Esophagus squamous epithelium (tissue), 5 donors: ENCODE measurements at regions not wholly inside any gene's neighbourhood (a gene's known extent, or its start where the extent isn't known, plus 50 kb on each side); places are given as distances from the start of the nearest gene placed in this dataset.

ENCODE experiments used
- DNase-seq: peaks from one replicate; lab custom pipeline; 2025; lab: John Stamatoyannopoulos, UW
- H3K27ac ChIP-seq, 4 donors: fragments of 200-600 bp; sonication (generic); one replicate each; pipeline ENCODE4 v1.5.1; 2016 to 2019; ENCODE audit warnings: mild to moderate bottlenecking in 1 of 4
- H3K27me3 ChIP-seq, 4 donors: fragments of 200-600 bp; sonication (generic); 1 replicate in 3 of 4; 2 replicates in 1 of 4; pipeline versions ENCODE4 v1.5.1 to v1.6.0; 2017 to 2021; ENCODE audit warnings: antibody characterized with exemption in 1 of 4
- H3K36me3 ChIP-seq, 3 donors: fragments of 200-600 bp; sonication (generic); one replicate each; pipeline ENCODE4 v1.5.1; 2016 to 2019
- H3K4me1 ChIP-seq, 3 donors: fragments of 200-600 bp; sonication (generic); one replicate each; pipeline ENCODE4 v1.5.1; 2017 to 2019
- H3K4me3 ChIP-seq, 4 donors: fragments of 200-600 bp; sonication (generic); 1 replicate in 3 of 4; 2 replicates in 1 of 4; pipeline ENCODE4 v1.5.1; 2016 to 2019; ENCODE audit warnings: mild to moderate bottlenecking in 2 of 4, moderate library complexity in 1 of 4
- H3K9me3 ChIP-seq, 3 donors: fragments of 200-600 bp; sonication (generic); one replicate each; pipeline ENCODE4 v1.5.1; 2016 to 2019
- CTCF ChIP-seq, 6 experiments: fragments of 450-650 bp in 4 of 6; fragments of 200-600 bp in 2 of 6; sonication (generic) in 2 of 6; IDR thresholded peaks; one replicate each; pipeline ENCODE4 v1.5.1; 2016 to 2019; ENCODE audit warnings: antibody characterized with exemption in 6 of 6, mild to moderate bottlenecking in 4 of 6, moderate library complexity in 4 of 6
- POLR2A ChIP-seq, 4 donors: fragments of 450-650 bp; IDR thresholded peaks; one replicate each; pipeline ENCODE4 v1.6.1; 2017; ENCODE audit warnings: antibody characterized with exemption in 4 of 4, mild to moderate bottlenecking in 4 of 4, moderate library complexity in 3 of 4
- WGBS, 2 donors: methylation state at CpG; one replicate each; pipeline ENCODE4 v1.1.5; 2018; 5-methylcytosine and 5-hydroxymethylcytosine counted together
- intact Hi-C: fragments of 100-400 bp; cut with DNase I; formaldehyde crosslinking; loops from one replicate; pipeline ENCODE4 v1.15.0; 2022
- donor health status: DM: yes; HTN: yes; CAD: no.

- H3K36me3 ChIP-seq, result no peaks in the 10 kb centered on the region
- no peak overlapping the region for H3K4me3 ChIP-seq
- intact Hi-C loops, result no loop called here
- DNase-seq, result no peak
- no peaks in the 10 kb centered on the region for H3K27me3 ChIP-seq
- no peaks in the 10 kb centered on the region for H3K4me1 ChIP-seq
- H3K27ac ChIP-seq, result no peak overlapping the region
- 67 to 85% methylated on average over 10 to 13 of the region's 13 CpGs for WGBS, 2 donors
- TF ChIP-seq CTCF (IDR thresholded peaks at IDR 0.05) (no peak), POLR2A (IDR thresholded peaks at IDR 0.05) (no peak)
- peaks cover 0 to 11% (median 0%) of the 10 kb centered on the region in 3 donors for H3K9me3 ChIP-seq
Measured at GRCh38 chr18:78554944-78555608, 424.5 kb upstream of the SALL3 start.

GRCh38 chr18:78557371-78557770 is 422.2 kb upstream of the SALL3 start:
- DNase-seq, result no peak
- intact Hi-C loops, result no loop called here
- 94 to 96% methylated on average over 4 to 8 of the region's 8 CpGs for WGBS, 2 donors
- no peaks in the 10 kb centered on the region for H3K36me3 ChIP-seq
- no peaks in the 10 kb centered on the region for H3K27me3 ChIP-seq
- no peak for TF ChIP-seq CTCF (IDR thresholded peaks at IDR 0.05)
- TF ChIP-seq POLR2A (IDR thresholded peaks at IDR 0.05), result no peak
- H3K27ac ChIP-seq, result no peak overlapping the region
- H3K4me1 ChIP-seq, result no peaks in the 10 kb centered on the region
- no peak overlapping the region for H3K4me3 ChIP-seq
- H3K9me3 ChIP-seq, result peaks cover 0 to 11% (median 0%) of the 10 kb centered on the region in 3 donors

GRCh38 chr18:78558101-78558810 is 421.4 kb upstream of the SALL3 start:
- Histone ChIP-seq H3K27me3 (no peaks in the 10 kb centered on the region), H3K4me1 (no peaks in the 10 kb centered on the region), H3K9me3 (peaks cover 0 to 11% (median 0%) of the 10 kb centered on the region in 3 donors), H3K4me3 (no peak overlapping the region), H3K36me3 (no peaks in the 10 kb centered on the region), H3K27ac (no peak overlapping the region)
- WGBS, 2 donors, result 85 to 87% methylated on average over 14 to 22 of the region's 23 CpGs
- intact Hi-C loops, result no loop called here
- DNase-seq, result no peak
- TF ChIP-seq CTCF (IDR thresholded peaks at IDR 0.05), result no peak
- TF ChIP-seq POLR2A (IDR thresholded peaks at IDR 0.05), result no peak

- TF ChIP-seq CTCF (IDR thresholded peaks at IDR 0.05) (no peak), POLR2A (IDR thresholded peaks at IDR 0.05) (no peak)
- Histone ChIP-seq H3K9me3 (peaks cover 0 to 11% (median 0%) of the 10 kb centered on the region in 3 donors), H3K4me1 (no peaks in the 10 kb centered on the region), H3K27ac (no peak overlapping the region), H3K27me3 (no peaks in the 10 kb centered on the region), H3K36me3 (no peaks in the 10 kb centered on the region), H3K4me3 (no peak overlapping the region)
- no peak for DNase-seq
- WGBS, 2 donors, result 37 to 64% methylated on average over 6 to 13 of the region's 19 CpGs
- intact Hi-C loops, result no loop called here
Measured at GRCh38 chr18:78558948-78559347, 420.7 kb upstream of the SALL3 start.

- WGBS, 2 donors, result 80% methylated on average over 1 of the region's 9 CpGs; no CpG with 5 or more reads in 1 of the 2 donors
- peaks cover 0 to 4% (median 0%) of the 10 kb centered on the region in 4 donors for H3K27me3 ChIP-seq
- TF ChIP-seq CTCF (IDR thresholded peaks at IDR 0.05), result no peak
- TF ChIP-seq POLR2A (IDR thresholded peaks at IDR 0.05), result no peak
- no peak overlapping the region for H3K4me3 ChIP-seq
- H3K4me1 ChIP-seq, result no peaks in the 10 kb centered on the region
- no peak overlapping the region for H3K27ac ChIP-seq
- no peaks in the 10 kb centered on the region for H3K36me3 ChIP-seq
- DNase-seq, result no peak
- intact Hi-C loops, result no loop called here
- H3K9me3 ChIP-seq, result peaks cover 0 to 11% (median 0%) of the 10 kb centered on the region in 3 donors
Measured at GRCh38 chr18:78559584-78559983, 420.0 kb upstream of the SALL3 start.
